Pons (tissue), 1 donor: ENCODE measurements at regions not wholly inside any gene's neighbourhood (a gene's known extent, or its start where the extent isn't known, plus 50 kb on each side); places are given as distances from the start of the nearest gene placed in this dataset.
A peak's percentile ranks its signal among the peaks of the same experiment; 100 is the strongest.
"Not testable (repeated sequence)": the region's sequence is repeated elsewhere in the genome, so short reads cannot be mapped to it uniquely, and the experiment has no call there.

Source experiments
- DNase-seq: peaks from one replicate; pipeline ENCODE4 v3.0.0-alpha.2; 2016; ENCODE audit warnings: low spot score

DNA sequence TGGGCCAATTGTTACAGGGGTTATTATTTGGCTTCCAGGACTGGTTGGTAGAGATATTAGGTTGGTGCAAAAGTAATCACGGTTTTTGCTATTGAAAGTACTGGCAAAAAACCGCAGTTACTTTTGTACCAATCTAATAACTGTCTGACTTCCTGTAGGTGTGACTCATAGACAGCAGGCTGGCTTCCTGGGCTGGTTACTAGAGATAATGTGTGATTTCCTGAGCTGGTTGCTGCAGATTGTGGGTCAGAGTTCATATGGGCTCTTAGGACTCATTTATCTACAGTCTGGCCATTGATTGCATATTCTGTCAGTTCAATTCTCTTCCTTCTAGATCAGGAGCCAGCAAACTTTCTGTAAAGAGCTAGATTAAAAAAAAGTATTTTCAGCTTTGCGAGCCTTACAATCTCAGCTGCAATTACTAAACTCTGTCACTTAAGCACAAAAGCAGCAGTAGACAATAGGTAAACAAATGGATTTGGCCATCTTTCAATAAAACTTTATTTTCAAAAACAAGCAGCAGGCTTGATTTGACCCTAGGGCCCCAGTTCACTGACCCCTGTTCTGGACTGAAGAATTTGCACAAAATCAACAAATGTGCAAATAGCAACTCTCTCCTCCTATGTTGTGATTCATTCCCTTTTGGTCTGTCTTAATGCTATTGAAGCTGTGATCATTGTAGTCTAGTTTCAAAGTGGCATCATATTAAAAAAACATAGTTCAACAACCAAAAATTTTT, 50.8 kb upstream of the BOD1L1 start:
- DNase-seq = no peak

- DNase-seq = no peak
These were observed 54.0 kb upstream of the BOD1L1 start for GRCh38 chr4:13681570-13681969.

GRCh38 chr4:13694256-13694655, 66.7 kb upstream of the BOD1L1 start:
- no peak for DNase-seq

DNA sequence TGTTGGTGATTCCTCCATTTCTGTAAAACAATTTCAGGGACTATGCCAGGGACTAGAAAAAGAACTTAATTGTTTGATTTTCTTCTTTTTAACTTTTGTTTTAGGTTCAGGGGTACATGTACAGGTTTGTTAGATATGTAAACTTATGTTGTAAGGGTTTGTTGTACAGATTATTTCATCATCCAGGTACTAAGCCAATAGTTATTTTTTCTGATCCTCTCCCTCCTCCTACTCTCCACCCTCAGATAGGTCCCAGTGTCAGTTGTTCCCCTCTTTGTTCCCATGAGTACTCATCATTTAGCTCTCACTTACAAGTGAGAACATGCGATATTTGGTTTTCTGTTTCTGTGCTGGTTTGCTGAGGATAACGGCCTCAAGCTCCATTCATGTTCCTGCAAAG, 70.8 kb upstream of the BOD1L1 start:
- DNase-seq = no peak

- no peak for DNase-seq
These were observed 72.7 kb upstream of the BOD1L1 start for GRCh38 chr4:13700021-13700857.

DNA sequence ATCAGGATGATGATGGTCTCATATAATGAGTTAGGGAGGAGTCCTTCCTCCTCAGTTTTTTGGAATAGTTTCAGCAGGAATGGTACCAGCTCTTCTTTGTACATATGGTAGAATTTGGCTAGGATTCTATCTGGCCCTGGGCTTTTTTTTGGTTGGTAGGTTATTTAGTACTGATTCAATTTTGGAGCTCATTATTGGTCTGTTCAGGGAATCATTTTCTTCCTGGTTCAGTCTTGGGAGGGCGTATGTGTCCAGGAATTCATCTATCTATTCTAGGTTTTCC, 73.3 kb upstream of the BOD1L1 start:
- DNase-seq = not testable (repeated sequence)

DNA sequence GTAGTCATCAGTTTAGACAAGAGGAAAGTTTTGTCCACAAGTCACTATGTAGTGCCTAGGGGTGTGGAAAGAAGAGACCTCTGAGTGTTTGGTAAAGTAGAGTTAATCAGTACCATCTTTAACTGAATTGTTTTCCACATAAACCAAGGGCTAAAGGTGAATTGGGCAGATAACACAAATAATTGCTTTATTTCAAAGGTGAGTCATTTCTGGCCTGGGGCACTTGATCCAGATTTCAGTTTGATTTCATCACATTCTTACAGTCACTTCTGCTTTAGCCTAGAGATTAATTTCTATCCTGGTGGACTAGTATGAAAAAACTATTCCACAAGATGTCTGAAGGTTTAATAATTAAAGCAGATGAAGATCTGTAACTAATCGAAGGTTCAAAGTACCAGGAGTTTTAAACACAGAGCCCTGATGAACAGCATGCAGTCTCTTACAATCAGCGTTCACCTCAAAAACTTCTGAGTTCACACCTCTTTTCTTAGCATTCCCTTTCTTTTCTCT, 74.5 kb upstream of the BOD1L1 start:
- no peak for DNase-seq

DNA sequence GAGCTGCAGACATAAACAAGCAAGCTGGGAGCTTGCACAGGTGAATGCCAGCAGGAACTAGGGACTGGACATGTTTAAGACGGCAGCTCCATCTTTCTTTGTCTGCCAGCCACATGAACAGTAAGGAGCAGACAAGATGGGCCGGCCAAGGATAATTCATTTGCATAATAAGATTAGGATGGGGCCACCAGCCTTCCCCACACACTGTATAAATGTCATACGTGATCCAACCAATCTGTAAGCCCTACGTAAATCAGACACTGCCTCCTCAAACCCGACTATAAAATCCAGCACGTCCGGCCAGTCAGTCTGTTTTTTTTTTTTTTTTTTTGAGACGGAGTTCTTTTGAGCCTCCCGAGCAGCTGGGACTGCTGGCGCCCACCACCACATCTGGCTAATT, 75.6 kb upstream of the BOD1L1 start:
- DNase-seq = no peak

GRCh38 chr4:13704035-13704434, 76.5 kb upstream of the BOD1L1 start:
- DNase-seq = no peak

DNA sequence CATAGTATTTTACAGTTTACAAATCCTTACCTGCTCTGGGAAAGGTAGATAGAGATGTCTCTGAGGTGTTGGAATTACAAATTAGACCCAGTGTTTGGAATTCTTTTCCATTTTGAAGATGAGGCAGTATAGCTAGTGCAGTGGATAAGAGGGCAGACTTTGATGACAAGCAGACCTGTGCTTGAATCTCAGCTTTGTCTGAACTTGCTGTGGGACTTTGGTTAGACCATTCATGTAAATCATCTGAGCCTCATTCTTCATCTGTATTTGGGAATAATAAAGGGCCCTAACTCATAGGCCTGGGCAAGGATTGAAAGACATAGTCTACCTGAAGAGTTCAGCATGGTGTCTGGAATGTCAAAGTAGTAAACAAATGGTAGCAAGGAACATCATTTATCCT, 77.2 kb upstream of the BOD1L1 start:
- no peak for DNase-seq

GRCh38 chr4:13705521-13706041, 78.1 kb upstream of the BOD1L1 start:
- DNase-seq = peak; percentile 27

- DNase-seq = no peak
These were observed 78.6 kb upstream of the BOD1L1 start for GRCh38 chr4:13706120-13706519.

- DNase-seq = no peak
These were observed 79.2 kb upstream of the BOD1L1 start for GRCh38 chr4:13706716-13707115.

- no peak for DNase-seq
These were observed 82.8 kb upstream of the BOD1L1 start for GRCh38 chr4:13710246-13710885.

- DNase-seq = no peak
These were observed 83.8 kb upstream of the BOD1L1 start for GRCh38 chr4:13711233-13711785.

DNA sequence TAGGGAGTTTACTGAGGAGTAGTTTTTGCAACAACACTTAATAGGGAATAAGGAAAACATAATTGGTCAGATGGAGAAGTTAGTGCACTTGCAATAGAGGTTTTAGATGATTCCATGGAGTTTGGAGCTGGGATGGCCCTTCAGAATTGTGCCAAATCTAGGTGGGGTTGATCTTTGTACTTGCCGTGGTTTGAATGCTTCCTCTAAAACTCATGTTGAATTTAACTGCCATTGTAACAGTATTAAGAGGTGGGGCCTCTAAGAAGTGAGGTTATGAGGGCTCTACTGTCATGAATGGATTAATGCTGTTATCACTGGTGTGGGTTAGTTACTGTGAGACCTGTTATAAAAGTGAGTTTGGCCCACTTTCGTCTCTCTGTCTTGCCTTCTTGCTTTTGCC, 94.4 kb upstream of the BOD1L1 start:
- DNase-seq = no peak

- no peak for DNase-seq
These were observed 95.1 kb upstream of the BOD1L1 start for GRCh38 chr4:13722649-13723048.

DNA sequence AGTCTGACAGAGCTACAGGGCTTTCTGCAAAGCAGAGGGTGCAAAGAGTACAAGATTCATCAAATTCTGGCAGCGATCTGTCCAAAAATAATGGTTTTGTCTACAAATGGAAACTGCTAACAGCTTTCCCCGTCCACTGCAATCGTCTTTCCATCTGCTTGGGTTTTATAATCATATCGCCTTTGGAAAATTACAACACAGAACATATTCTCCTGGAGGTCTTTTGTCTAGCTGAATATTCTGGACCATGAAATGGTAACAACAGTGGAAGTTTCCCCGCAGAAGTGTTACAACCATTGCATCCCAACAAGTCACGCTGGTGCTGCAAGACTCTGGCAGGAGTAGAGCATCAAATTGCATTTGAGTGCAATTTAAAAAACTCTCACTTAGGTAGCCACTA, 101.2 kb upstream of the BOD1L1 start:
- no peak for DNase-seq

GRCh38 chr4:13731019-13731418, 103.5 kb upstream of the BOD1L1 start:
- DNase-seq = no peak

GRCh38 chr4:13733817-13734216, 106.3 kb upstream of the BOD1L1 start:
- no peak for DNase-seq

DNA sequence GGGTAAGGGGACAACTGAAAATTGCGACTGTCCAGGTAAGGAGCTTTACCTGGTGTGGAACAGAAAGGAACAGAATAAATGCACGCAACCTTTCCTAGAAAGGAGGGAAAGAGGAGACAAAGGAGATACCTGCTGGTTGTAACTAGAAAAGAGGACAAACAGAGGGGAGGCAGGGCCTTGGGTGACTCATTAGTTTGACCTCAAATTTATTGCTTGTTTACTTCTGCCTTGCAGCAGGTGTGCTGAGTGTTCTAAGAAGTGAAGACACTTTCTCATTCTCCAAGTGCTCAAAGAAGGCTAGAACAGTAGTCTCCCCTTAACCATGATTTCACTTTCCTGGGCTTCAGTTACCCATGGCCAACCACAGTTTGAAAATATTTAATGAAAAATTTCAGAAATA, 123.1 kb upstream of the BOD1L1 start:
- no peak for DNase-seq

- DNase-seq = not testable (repeated sequence)
These were observed 134.1 kb upstream of the BOD1L1 start for GRCh38 chr4:13761581-13761980.
